ENCODE measurements at regions not wholly inside any gene's neighbourhood (a gene's known extent, or its start where the extent isn't known, plus 50 kb on each side); places are given as distances from the start of the nearest gene placed in this dataset.

DNA sequence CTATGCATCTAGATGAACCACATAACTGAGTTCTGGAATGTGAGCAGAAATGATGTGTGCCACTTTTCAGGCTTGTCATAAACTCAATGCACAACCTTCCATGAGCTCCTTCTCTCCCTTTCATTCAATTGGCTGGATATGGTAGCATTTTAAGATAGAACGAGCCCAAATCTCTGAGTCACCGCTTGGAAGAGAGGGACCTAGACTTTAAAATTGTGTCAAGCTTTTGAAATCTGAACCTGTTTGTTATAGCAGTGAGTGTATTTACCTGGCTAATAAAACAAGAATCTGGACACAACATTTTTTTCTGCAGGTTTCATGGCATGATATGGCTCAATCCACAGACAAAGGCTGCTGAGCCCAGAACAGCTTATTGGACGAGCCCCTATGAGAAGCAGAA is 297.8 kb upstream of the SPRED2 start:
- no peak for ATAC-seq

DNA sequence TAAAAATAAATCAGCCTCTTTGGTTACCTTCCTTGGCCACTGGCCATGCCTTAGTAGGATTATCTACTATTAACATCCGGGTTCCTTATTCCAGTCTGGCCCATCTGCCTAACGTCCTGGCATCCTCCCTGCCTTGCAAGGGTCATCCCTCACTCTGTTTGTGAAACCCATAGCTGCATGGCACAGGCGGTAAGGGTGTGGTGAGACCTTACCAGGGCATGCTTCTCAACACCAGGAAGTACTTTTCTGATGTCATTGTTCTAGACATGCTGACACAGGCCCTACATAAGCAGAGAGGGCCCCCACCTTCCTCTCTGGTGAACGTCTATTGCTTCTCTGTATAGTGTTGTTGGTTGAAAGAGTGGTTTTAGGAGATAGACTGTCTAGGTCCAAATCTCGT is 296.8 kb upstream of the SPRED2 start:
- no peak for ATAC-seq
- DNase-seq = no peak
- Histone ChIP-seq H3K4me1 (peaks cover 8% of the 10 kb centered on the region), H3K27ac (no peak overlapping the region), H3K27me3 (no peaks in the 10 kb centered on the region), H3K36me3 (replicated peaks in 1 of 2; ENCODE audit: insufficient read depth in 1 of 2, low read depth in 2 of 2) (no peaks in the 10 kb centered on the region), H3K9me3 (no peaks in the 10 kb centered on the region), H3K4me3 (no peak overlapping the region)
- TF ChIP-seq, protein P1, sequence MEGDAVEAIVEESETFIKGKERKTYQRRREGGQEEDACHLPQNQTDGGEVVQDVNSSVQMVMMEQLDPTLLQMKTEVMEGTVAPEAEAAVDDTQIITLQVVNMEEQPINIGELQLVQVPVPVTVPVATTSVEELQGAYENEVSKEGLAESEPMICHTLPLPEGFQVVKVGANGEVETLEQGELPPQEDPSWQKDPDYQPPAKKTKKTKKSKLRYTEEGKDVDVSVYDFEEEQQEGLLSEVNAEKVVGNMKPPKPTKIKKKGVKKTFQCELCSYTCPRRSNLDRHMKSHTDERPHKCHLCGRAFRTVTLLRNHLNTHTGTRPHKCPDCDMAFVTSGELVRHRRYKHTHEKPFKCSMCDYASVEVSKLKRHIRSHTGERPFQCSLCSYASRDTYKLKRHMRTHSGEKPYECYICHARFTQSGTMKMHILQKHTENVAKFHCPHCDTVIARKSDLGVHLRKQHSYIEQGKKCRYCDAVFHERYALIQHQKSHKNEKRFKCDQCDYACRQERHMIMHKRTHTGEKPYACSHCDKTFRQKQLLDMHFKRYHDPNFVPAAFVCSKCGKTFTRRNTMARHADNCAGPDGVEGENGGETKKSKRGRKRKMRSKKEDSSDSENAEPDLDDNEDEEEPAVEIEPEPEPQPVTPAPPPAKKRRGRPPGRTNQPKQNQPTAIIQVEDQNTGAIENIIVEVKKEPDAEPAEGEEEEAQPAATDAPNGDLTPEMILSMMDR (IDR thresholded peaks at IDR 0.05) = no peak
- intact Hi-C loops (cut with DNase I) = no loop called here
- WGBS, 2 donors = 71 to 72% methylated on average over 5 of the region's 5 CpGs

More for the DNA sequence above, 297.8 kb upstream of the SPRED2 start:
- no peak overlapping the region for H3K27ac ChIP-seq
- no peaks in the 10 kb centered on the region for H3K27me3 ChIP-seq
- no peak for TF ChIP-seq POLR2A (IDR thresholded peaks at IDR 0.05)
- TF ChIP-seq, protein P1 (IDR thresholded peaks at IDR 0.05) = no peak
- no peak for DNase-seq
- 59 to 82% methylated on average over 3 of the region's 3 CpGs for WGBS, 2 donors
- no peaks in the 10 kb centered on the region for H3K9me3 ChIP-seq
- intact Hi-C loops (cut with DNase I) = no loop called here
- peaks cover 8% of the 10 kb centered on the region for H3K4me1 ChIP-seq
- H3K36me3 ChIP-seq (replicated peaks in 1 of 2; ENCODE audit: insufficient read depth in 1 of 2, low read depth in 2 of 2) = no peaks in the 10 kb centered on the region
- H3K4me3 ChIP-seq = no peak overlapping the region

GRCh38 chr2:65728477-65729180 is 296.2 kb upstream of the SPRED2 start:
- intact Hi-C loops (cut with DNase I) = no loop called here
- H3K27ac ChIP-seq = no peak overlapping the region
- no peak for TF ChIP-seq POLR2A (IDR thresholded peaks at IDR 0.05)
- TF ChIP-seq, protein P1 (IDR thresholded peaks at IDR 0.05) = peak in 1 of 7 experiments; percentile 24
- 68 to 71% methylated on average over 5 of the region's 5 CpGs for WGBS, 2 donors
- no peaks in the 10 kb centered on the region for H3K27me3 ChIP-seq
- ATAC-seq (peak; percentile 81), DNase-seq (peak; percentile 43 to 84 (median 68))
- H3K36me3 ChIP-seq (replicated peaks in 1 of 2; ENCODE audit: insufficient read depth in 1 of 2, low read depth in 2 of 2) = no peaks in the 10 kb centered on the region
- H3K4me3 ChIP-seq = no peak overlapping the region
- peaks cover 8% of the 10 kb centered on the region for H3K4me1 ChIP-seq
- no peaks in the 10 kb centered on the region for H3K9me3 ChIP-seq

GRCh38 chr2:65727816-65728215 is 295.4 kb upstream of the SPRED2 start:
- DNase-seq = no peak

More at GRCh38 chr2:65727816-65728215, 295.4 kb upstream of the SPRED2 start:
- WGBS, 2 donors = 92 to 93% methylated on average over 3 of the region's 3 CpGs
- intact Hi-C loops (cut with DNase I) = no loop called here
- Histone ChIP-seq H3K27me3 (no peaks in the 10 kb centered on the region), H3K9me3 (no peaks in the 10 kb centered on the region), H3K4me3 (no peak overlapping the region), H3K36me3 (replicated peaks in 1 of 2; ENCODE audit: insufficient read depth in 1 of 2, low read depth in 2 of 2) (no peaks in the 10 kb centered on the region), H3K27ac (no peak overlapping the region), H3K4me1 (peaks cover 8% of the 10 kb centered on the region)
- no peak for ATAC-seq
- TF ChIP-seq, protein P1 (IDR thresholded peaks at IDR 0.05) = no peak
- no peak for TF ChIP-seq POLR2A (IDR thresholded peaks at IDR 0.05)
